Upper lobe of right lung (tissue), 1 donor: ENCODE measurements at regions not wholly inside any gene's neighbourhood (a gene's known extent, or its start where the extent isn't known, plus 50 kb on each side); places are given as distances from the start of the nearest gene placed in this dataset.
A peak's percentile ranks its signal among the peaks of the same experiment; 100 is the strongest.

Source experiments
- ATAC-seq: fragments of 200-7000 bp; cut with Tn5 transposase; one replicate; pipeline ENCODE4 v1.9.1; 2020; ENCODE audit warnings: mild to moderate bottlenecking, moderate library complexity
- DNase-seq: peaks from one replicate; pipeline ENCODE4 v3.0.0-alpha.2; 2020
- H3K27ac ChIP-seq: fragments of 200-600 bp; one replicate; pipeline ENCODE4 v1.8.0; 2022
- H3K27me3 ChIP-seq: fragments of 200-600 bp; one replicate; pipeline ENCODE4 v1.8.0; 2022; ENCODE audit warnings: mild to moderate bottlenecking
- H3K36me3 ChIP-seq: fragments of 200-600 bp; one replicate; pipeline ENCODE4 v1.8.0; 2022
- H3K4me1 ChIP-seq: fragments of 200-600 bp; one replicate; pipeline ENCODE4 v1.8.0; 2022
- H3K4me3 ChIP-seq: fragments of 200-600 bp; one replicate; pipeline ENCODE4 v1.8.0; 2022; ENCODE audit warnings: mild to moderate bottlenecking
- H3K9me3 ChIP-seq: fragments of 200-600 bp; one replicate; pipeline ENCODE4 v1.8.0; 2022
- intact Hi-C: fragments of 100-400 bp; cut with DNase I; formaldehyde crosslinking; loops from one replicate; pipeline ENCODE4 v1.11.0; 2022
- TF ChIP-seq, protein P1 (sequence below): fragments of 200-600 bp; IDR thresholded peaks from one replicate; pipeline ENCODE4 v1.8.0; 2022; ENCODE audit warnings: antibody characterized with exemption
- donor health status: DM: no; HTN: yes; CAD: no; lungs with severe emphysema.

DNA sequence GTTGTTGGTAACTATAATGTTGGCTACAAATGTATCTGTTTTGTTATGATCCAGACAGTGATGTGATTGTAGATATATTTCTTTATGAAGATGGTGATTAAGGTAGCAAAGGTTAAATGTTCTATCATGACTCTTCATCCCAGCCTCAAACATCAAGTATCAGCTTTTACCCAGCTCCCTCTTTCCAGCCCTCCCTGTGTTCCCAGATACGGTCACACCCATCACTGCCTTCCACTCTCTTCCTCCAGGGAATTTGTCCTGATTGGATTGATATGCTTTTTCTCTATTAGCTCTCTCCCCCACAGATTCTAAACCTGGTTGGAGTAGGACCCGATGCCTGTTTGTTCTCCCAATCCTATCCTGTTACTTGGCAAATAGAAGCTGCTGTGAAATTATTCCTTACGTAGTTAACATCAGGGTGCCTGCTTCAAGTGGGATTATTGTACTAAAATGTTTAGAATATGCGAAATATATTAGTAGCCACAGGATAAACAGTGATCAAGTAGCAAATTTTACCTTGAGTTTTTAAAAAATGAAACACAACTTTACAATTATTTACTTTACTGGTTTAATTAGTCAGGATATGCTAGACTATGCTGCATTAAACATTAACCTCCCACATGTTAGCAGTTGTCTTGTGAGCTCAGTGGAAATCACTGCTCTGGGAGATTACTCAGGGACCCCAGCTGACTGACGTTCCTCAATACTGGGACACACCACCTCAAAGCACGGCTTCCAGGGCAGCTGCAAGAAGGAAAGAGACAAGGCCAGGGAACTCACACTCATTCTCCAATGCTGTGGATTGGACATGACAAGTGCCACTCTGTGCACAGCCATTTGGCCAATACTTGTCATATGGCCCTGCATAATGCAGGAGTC lies 165.3 kb downstream of the ALX1 start:
- no peaks in the 10 kb centered on the region for H3K4me1 ChIP-seq
- H3K4me3 ChIP-seq = no peak overlapping the region
- TF ChIP-seq, protein P1, sequence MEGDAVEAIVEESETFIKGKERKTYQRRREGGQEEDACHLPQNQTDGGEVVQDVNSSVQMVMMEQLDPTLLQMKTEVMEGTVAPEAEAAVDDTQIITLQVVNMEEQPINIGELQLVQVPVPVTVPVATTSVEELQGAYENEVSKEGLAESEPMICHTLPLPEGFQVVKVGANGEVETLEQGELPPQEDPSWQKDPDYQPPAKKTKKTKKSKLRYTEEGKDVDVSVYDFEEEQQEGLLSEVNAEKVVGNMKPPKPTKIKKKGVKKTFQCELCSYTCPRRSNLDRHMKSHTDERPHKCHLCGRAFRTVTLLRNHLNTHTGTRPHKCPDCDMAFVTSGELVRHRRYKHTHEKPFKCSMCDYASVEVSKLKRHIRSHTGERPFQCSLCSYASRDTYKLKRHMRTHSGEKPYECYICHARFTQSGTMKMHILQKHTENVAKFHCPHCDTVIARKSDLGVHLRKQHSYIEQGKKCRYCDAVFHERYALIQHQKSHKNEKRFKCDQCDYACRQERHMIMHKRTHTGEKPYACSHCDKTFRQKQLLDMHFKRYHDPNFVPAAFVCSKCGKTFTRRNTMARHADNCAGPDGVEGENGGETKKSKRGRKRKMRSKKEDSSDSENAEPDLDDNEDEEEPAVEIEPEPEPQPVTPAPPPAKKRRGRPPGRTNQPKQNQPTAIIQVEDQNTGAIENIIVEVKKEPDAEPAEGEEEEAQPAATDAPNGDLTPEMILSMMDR = no peak
- no peaks in the 10 kb centered on the region for H3K36me3 ChIP-seq
- no peaks in the 10 kb centered on the region for H3K27me3 ChIP-seq
- DNase-seq (no peak), ATAC-seq (no peak)
- H3K27ac ChIP-seq = no peak overlapping the region
- no peaks in the 10 kb centered on the region for H3K9me3 ChIP-seq
- intact Hi-C loops = no loop called here

DNA sequence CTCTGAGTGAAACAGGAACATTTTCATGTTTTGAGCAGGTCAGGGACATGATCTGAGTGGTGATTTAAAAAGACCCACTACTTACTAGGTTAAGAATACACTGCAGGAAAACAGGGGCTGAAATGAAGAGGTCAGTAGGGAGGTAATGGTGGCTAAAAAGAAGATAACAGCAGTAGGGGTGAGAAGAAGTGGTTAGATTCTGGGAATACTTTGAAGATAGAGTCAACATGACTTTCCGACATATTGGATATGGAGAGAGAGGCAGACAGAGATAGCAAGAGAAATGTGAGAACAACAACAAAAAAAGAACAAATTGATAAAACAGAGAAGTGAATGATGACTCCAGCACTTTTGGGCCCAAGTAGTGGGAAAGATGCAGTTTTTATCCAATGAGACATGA lies 168.0 kb downstream of the ALX1 start:
- DNase-seq = no peak
- Histone ChIP-seq H3K27ac (no peak overlapping the region), H3K36me3 (no peaks in the 10 kb centered on the region), H3K4me3 (no peak overlapping the region), H3K27me3 (peaks cover 4% of the 10 kb centered on the region), H3K4me1 (no peaks in the 10 kb centered on the region), H3K9me3 (no peaks in the 10 kb centered on the region)
- no peak for ATAC-seq
- intact Hi-C loops = no loop called here
- TF ChIP-seq, protein P1 = no peak

DNA sequence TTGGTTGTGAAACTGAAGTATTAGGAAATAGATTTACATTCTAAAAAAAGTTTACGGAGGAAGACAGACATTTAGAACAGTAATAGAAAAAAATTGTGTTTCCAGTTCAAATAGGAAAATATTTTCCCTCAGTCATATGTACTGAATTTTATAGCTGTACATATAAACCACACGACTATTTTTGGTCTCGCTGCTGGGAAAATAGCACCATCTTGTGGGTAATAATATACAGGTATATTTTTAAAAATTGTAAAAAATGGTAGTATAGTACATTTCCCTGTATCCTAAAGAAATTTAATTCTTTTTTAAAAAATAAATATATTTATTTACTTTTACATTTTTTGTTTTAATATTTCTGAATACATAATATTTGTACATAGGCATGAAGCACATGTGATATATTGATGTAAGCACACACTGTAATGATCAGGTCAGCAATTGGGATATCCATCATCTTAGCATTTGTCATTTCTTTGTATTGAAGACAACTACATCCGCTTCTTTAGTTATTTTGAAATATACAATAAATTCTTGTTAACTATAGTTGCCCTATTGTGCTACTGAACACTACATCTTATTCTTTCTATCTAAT lies 168.6 kb downstream of the ALX1 start:
- Histone ChIP-seq H3K27me3 (peaks cover 4% of the 10 kb centered on the region), H3K27ac (no peak overlapping the region), H3K36me3 (no peaks in the 10 kb centered on the region), H3K4me3 (no peak overlapping the region), H3K4me1 (no peaks in the 10 kb centered on the region), H3K9me3 (no peaks in the 10 kb centered on the region)
- ATAC-seq = no peak
- TF ChIP-seq, protein P1 = peak; percentile 53
- intact Hi-C loops = no loop called here
- DNase-seq = no peak

DNA sequence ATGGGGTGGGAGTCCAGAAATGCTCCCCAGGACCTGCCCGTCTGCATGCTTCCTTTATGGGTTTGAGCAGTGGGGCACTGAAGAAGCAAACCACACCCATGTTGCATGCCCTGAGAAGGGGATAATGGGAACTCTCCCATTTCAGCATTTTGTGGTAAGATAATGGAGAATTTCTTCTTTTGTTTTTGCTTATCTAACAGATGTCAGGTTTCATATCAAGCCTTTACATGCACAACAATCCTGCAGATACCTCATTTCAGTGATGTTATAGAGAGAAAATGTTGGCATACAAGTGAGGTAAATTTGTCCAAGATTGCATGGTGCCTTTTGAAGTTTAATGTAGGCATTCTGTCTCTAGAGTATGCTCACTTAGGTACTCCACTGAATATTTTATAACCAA lies 177.0 kb downstream of the ALX1 start:
- ATAC-seq (no peak), DNase-seq (no peak)
- no peaks in the 10 kb centered on the region for H3K36me3 ChIP-seq
- H3K27me3 ChIP-seq = peaks cover 4% of the 10 kb centered on the region
- TF ChIP-seq, protein P1 = no peak
- intact Hi-C loops = no loop called here
- no peak overlapping the region for H3K27ac ChIP-seq
- no peaks in the 10 kb centered on the region for H3K9me3 ChIP-seq
- no peaks in the 10 kb centered on the region for H3K4me1 ChIP-seq
- no peak overlapping the region for H3K4me3 ChIP-seq

GRCh38 chr12:85461127-85461526 lies 181.1 kb downstream of the ALX1 start:
- intact Hi-C loops = no loop called here
- DNase-seq (no peak), ATAC-seq (no peak)
- Histone ChIP-seq H3K27ac (no peak overlapping the region), H3K4me3 (no peak overlapping the region), H3K4me1 (no peaks in the 10 kb centered on the region), H3K27me3 (no peaks in the 10 kb centered on the region), H3K36me3 (no peaks in the 10 kb centered on the region), H3K9me3 (no peaks in the 10 kb centered on the region)
- TF ChIP-seq, protein P1 = no peak
